GM21717 (cell line): ENCODE measurements at regions not wholly inside any gene's neighbourhood (a gene's known extent, or its start where the extent isn't known, plus 50 kb on each side); places are given as distances from the start of the nearest gene placed in this dataset.

ENCODE experiments used
- ATAC-seq: cut with Tn5 transposase; IDR thresholded peaks from one replicate; pipeline ENCODE4 v1.9.1; 2021; ENCODE audit warnings: mild to moderate bottlenecking, moderate library complexity; ENCODE audit not compliant: unreplicated experiment

- no peak for ATAC-seq
These were observed 71.1 kb upstream of the SDK1 start for GRCh38 chr7:3229904-3230470.

DNA sequence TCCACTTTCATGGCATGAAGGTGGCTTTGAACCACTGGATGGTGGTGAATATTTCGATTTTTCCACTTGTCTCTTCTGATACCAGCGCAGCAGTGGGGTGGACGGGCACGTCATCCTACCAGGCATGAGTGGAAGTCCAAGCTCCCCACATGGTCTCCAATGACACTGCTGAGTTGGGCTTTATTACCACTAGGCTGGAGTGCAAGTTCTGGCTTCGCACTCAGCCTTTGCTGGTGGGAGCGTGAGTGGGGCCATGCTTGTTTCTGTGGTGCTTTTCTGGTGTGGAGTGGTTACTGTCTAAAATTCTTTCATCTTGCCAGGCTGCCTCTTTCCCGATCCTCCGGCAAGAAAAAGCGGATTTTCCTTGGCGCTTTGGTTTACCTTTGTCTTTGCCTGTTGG lies 70.1 kb upstream of the SDK1 start:
- no peak for ATAC-seq

- no peak for ATAC-seq
These were observed 68.8 kb upstream of the SDK1 start for GRCh38 chr7:3232228-3232627.

DNA sequence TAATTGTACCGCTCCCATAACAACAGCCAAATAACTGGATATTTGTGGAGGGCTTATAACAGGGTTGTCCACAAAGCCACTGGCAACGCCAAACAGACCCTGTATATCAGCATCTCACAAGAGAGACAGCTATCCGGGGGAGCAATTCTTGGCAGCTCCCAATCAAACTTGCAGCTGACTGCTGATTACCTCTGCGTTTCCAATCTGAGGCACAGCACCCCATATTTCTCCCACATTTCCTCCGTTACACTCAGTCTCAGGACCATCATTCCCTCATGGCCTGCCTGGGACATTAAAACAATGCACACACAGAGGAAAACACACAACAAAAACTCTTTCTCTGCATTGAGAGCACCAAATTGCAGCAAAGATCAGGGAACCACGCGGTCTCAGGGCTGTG lies 67.8 kb upstream of the SDK1 start:
- ATAC-seq = no peak

DNA sequence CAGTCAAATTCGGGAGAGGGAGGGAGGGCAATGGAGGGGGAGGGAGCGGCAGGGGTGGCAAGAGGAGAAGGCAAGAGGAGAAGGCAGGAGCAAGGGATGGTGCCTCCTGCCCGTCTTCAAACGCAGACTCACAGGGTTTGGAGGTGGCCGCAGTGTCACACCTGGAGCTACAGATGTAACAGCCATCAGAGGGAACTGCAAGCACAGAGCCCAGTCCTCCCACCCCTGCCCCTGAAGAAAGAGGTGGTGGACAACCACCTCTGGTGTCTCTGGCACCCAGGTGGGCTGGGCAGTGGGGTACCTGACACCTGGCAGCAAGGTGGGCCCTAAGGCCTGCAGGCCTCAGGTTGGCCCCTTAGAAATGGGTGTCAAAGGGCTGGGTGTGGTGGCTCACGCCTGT lies 67.0 kb upstream of the SDK1 start:
- no peak for ATAC-seq

GRCh38 chr7:3234851-3235250 lies 66.2 kb upstream of the SDK1 start:
- no peak for ATAC-seq

GRCh38 chr7:3235322-3235721 lies 65.7 kb upstream of the SDK1 start:
- no peak for ATAC-seq

DNA sequence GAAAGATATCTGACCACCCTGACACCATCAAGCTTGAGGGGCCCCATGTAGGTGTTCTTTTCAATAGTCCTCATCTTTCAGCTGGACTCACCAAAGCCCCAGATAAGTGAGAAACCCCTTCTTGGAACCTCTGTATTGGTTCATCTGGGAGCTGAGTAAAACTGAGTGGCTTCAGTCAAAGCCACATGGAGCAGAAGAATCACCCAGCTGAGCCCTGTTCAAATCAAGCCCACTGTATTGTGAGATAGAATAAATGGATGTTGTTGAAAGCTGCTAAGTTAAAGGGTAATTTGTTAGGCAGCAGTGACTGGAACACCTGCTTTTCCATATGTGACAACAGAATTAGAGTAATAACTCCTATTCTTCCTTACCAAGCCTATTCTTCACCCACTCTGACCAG lies 64.8 kb upstream of the SDK1 start:
- ATAC-seq = no peak

DNA sequence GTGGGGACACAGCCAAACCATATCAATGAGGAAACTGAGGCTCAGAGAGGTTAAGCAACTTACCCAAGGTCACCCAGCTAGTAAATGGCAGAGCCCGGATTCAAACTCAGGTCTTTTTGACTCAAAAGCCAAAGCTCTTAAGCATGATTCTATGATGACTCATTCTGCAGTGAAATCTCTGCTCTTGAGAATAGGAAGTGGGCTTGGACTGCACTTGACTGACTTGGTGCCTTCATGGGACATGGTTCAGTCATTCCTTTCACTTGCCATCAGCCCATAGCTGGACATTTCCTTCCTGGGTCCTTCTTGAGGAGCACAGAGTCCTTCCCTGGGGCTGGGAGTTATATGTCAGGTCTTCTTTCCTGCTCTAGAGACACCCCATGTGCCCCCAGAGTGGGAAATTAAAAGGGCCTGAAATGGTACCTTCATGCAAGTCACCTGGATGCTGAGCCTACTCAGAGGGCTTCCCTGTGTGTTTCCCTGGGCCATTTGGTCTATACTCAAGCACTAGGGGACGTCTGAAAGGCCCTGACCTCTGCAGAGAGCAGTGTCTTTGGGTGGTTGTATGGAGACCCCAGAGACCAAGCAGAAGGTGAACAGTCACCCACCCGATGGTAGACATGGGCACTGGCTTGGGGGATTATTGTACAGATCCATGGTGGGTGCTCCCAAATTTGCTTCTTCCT lies 62.4 kb upstream of the SDK1 start:
- no peak for ATAC-seq

- ATAC-seq = no peak
These were observed 61.8 kb upstream of the SDK1 start for GRCh38 chr7:3239291-3239691.

GRCh38 chr7:3240826-3241430 lies 60.1 kb upstream of the SDK1 start:
- ATAC-seq = no peak

DNA sequence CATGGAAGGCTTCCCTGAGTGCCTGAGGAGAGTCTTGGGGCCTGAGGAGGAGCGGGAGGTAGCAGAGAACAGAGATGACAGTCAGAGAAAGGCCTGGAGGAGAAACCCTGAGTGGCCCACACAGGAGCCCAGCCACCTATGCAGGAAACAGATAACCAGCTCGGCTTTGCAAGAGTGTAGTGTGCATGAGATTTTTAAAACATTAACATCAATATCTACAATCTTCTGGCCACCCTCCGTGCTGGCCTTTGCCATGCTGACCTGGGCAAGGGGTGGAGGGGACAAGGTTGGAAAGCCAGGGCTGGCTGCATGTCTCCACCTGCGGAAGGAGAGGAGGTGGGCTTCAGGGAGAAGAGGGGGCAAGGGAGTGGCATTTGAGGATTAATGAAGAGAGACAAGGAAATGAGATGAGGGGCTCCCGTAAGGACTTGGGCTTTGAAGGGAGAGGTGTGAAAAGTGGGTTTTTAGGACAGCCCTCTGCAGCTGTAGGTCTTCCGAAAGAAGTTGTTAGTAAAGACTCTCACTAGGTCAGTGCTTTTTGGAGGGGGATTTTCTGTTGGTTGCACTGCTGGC lies 59.3 kb upstream of the SDK1 start:
- no peak for ATAC-seq

GRCh38 chr7:3242398-3242972 lies 58.6 kb upstream of the SDK1 start:
- ATAC-seq = no peak

GRCh38 chr7:3243256-3243655 lies 57.8 kb upstream of the SDK1 start:
- no peak for ATAC-seq

- no peak for ATAC-seq
These were observed 57.4 kb upstream of the SDK1 start for GRCh38 chr7:3243680-3244079.

- ATAC-seq = no peak
These were observed 56.7 kb upstream of the SDK1 start for GRCh38 chr7:3244241-3244814.

GRCh38 chr7:3245077-3245476 lies 56.0 kb upstream of the SDK1 start:
- no peak for ATAC-seq

DNA sequence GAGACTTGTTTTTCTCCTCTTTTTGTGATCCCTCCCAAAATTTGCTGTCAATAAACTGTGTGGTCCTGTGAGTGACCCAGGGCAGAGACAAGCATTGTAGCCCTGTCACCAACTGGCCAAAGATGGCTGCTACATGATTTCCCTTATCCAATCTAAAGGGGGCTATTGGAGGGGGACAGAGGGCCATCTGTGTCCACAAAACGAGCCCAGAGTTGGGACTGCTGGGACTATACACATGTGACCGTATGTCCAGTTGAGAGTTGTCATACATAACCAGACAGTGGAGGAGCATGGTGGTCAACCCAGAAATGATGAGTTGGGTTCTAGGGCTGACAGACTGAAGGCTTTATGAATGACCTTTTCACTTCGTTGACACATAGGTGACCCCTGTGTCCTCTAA lies 55.3 kb upstream of the SDK1 start:
- ATAC-seq = no peak

DNA sequence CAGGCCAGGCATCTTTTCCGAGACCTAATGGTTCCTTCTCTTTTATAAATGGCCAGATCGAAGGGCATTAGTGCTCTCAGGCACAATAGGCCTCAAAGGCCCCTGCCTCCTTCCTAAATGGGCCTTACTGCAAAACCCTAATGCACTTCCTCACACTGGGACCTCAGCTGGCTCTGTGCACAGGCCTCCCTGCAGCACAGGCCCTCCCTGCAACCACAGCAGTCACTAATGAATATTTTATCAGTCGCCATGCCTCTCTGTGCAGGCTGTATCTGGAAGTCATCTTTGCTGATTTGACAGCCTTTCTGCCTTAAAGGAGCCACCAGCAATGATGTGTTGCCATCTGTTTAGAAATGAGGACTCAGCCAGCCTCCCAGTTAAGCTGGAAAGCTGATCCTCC lies 54.9 kb upstream of the SDK1 start:
- ATAC-seq = no peak

- ATAC-seq = no peak
These were observed 54.4 kb upstream of the SDK1 start for GRCh38 chr7:3246651-3247050.

DNA sequence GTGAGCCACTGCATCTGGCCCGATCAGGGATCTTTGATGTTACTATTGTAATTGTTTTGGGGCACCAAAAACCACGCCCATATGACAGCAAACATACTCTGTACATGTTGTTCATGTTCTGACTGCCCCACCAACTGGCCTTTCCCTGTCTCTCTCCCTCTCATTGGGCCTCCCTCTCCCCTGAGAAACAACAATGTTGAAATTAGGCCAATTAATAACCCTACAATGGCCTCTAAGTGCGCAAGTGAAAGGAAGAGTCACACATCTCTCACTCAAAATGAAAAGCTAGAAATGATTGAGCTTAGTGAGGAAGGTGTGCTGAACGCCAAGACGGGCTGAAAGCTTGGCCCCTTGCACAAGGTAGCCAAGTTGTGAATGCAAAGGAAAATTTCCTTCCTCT lies 50.3 kb upstream of the SDK1 start:
- no peak for ATAC-seq
